Endothelial cell of umbilical vein (primary cell): ENCODE measurements at regions not wholly inside any gene's neighbourhood (a gene's known extent, or its start where the extent isn't known, plus 50 kb on each side); places are given as distances from the start of the nearest gene placed in this dataset.

ENCODE experiments used
- BruUV-seq: library from RNA; stranded (reverse); fragments of 400-500 nt; replicated peaks from 2 replicates; lab custom pipeline; 2021; lab: Mats Ljungman, UMichigan
- CTCF ChIA-PET: fragments of 300-600, 350-600 bp; sonication (Branson Sonifier 250); formaldehyde crosslinking; loops from one replicate; lab custom pipeline; 2021; ENCODE audit warnings: antibody characterized with exemption, inconsistent platforms; lab: Charles Lee
- POLR2A ChIA-PET: fragments of 300-600, 350-600 bp; sonication (Branson Sonifier 250); formaldehyde crosslinking; loops from one replicate; lab custom pipeline; 2021; ENCODE audit warnings: antibody characterized with exemption, inconsistent platforms; lab: Charles Lee
- DNase-seq: peaks from one replicate; pipeline ENCODE4 v3.0.0-alpha.2; 2011; ENCODE audit warnings: low read depth, low spot score
- FAIRE-seq: peaks from 2 replicates; lab custom pipeline; 2011; peaks lifted over from hg19 to GRCh38; lab: Jason Lieb, UNC
- H2AFZ ChIP-seq: 2 replicates; pipeline ENCODE4 v1.6.0; 2012; ENCODE audit warnings: low read depth, low read length, control low read depth, inconsistent platforms
- H3K27ac ChIP-seq: 2 replicates; pipeline ENCODE4 v1.5.1; 2011; ENCODE audit warnings: low read depth, mild to moderate bottlenecking, control low read depth, low read length, moderate library complexity; ENCODE audit not compliant: insufficient read depth
- H3K27me3 ChIP-seq, 2 experiments: 2 replicates each; pipeline versions ENCODE4 v1.6.0 to v1.6.1; 2011; ENCODE audit warnings: low read length in 2 of 2, mixed read lengths in 1 of 2; ENCODE audit not compliant: control insufficient read depth in 2 of 2, insufficient read depth in 2 of 2
- H3K36me3 ChIP-seq, 2 experiments: 2 replicates in 1 of 2; 3 replicates in 1 of 2; pipeline ENCODE4 v1.5.1; 2011; ENCODE audit warnings: low read length in 2 of 2, mild to moderate bottlenecking in 1 of 2, moderate library complexity in 1 of 2; ENCODE audit not compliant: control insufficient read depth in 2 of 2, insufficient read depth in 2 of 2; ENCODE audit errors: extremely low read depth in 1 of 2
- H3K4me1 ChIP-seq: 3 replicates; pipeline ENCODE4 v1.5.1; 2011; ENCODE audit warnings: mild to moderate bottlenecking, low read length; ENCODE audit not compliant: control insufficient read depth, insufficient read depth; ENCODE audit errors: extremely low read depth
- H3K4me2 ChIP-seq: 2 replicates; pipeline ENCODE4 v1.6.1; 2011; ENCODE audit warnings: low read length, control low read depth, mixed read lengths; ENCODE audit not compliant: insufficient read depth
- H3K4me3 ChIP-seq, 3 experiments: fragments of 200-600 bp in 1 of 3; sonication (generic), shearing (Covaris generic) in 1 of 3; replicated peaks in 1 of 3; 2 replicates each; pipeline ENCODE4 v1.5.1; 2011 to 2016; ENCODE audit warnings: control low read depth in 3 of 3, low read length in 3 of 3, mild to moderate bottlenecking in 2 of 3, inconsistent platforms in 1 of 3, low read depth in 1 of 3, moderate library complexity in 1 of 3; ENCODE audit not compliant: insufficient read depth in 1 of 3
- H3K79me2 ChIP-seq: 2 replicates; pipeline ENCODE4 v1.6.0; 2012; ENCODE audit warnings: low read length, inconsistent platforms; ENCODE audit not compliant: control insufficient read depth, insufficient read depth
- H3K9ac ChIP-seq: replicated peaks from 2 replicates; pipeline ENCODE3; 2011; ENCODE audit warnings: low read length, control low read depth; ENCODE audit not compliant: insufficient read depth; ENCODE audit errors: extremely low read depth
- H3K9me1 ChIP-seq: replicated peaks from 3 replicates; pipeline ENCODE4 v1.6.0; 2011; ENCODE audit warnings: mild to moderate bottlenecking, low read length; ENCODE audit not compliant: control insufficient read depth, insufficient read depth; ENCODE audit errors: extremely low read depth
- H3K9me3 ChIP-seq: replicated peaks from 2 replicates; pipeline ENCODE4 v1.5.1; 2012; ENCODE audit warnings: low read length, inconsistent platforms; ENCODE audit not compliant: control insufficient read depth, insufficient read depth
- H4K20me1 ChIP-seq: replicated peaks from 2 replicates; pipeline ENCODE3; 2011; ENCODE audit warnings: mild to moderate bottlenecking, low read length; ENCODE audit not compliant: control insufficient read depth, insufficient read depth; ENCODE audit errors: extremely low read depth
- GATA2 ChIP-seq: IDR thresholded peaks from 2 replicates; pipeline ENCODE4 v1.7.0; 2011; ENCODE audit warnings: low read depth, mild to moderate bottlenecking, moderate library complexity, mixed read lengths, low read length; ENCODE audit not compliant: insufficient read length, insufficient read depth
- JUN ChIP-seq: IDR thresholded peaks from 2 replicates; pipeline ENCODE4 v1.6.1; 2011; ENCODE audit warnings: borderline replicate concordance, low read depth; ENCODE audit not compliant: insufficient read length, insufficient read depth
- POLR2AphosphoS5 ChIP-seq: IDR thresholded peaks from 2 replicates; pipeline ENCODE4 v1.6.1; 2012; ENCODE audit warnings: low read depth, mild to moderate bottlenecking, control low read depth, low read length, moderate library complexity; ENCODE audit not compliant: insufficient read depth
- dilution Hi-C: fragments of 300-500 bp; cut with MboI; formaldehyde crosslinking; loops from one replicate; pipeline ENCODE4 v1.15.0; 2019; ENCODE audit warnings: low sequenced_read_pairs; ENCODE audit not compliant: extremely low pct_ligation_motif_present
- intact Hi-C: fragments of 100-400 bp; cut with micrococcal nuclease; formaldehyde crosslinking; loops from one replicate; pipeline ENCODE4 v1.10.0; 2022

DNA sequence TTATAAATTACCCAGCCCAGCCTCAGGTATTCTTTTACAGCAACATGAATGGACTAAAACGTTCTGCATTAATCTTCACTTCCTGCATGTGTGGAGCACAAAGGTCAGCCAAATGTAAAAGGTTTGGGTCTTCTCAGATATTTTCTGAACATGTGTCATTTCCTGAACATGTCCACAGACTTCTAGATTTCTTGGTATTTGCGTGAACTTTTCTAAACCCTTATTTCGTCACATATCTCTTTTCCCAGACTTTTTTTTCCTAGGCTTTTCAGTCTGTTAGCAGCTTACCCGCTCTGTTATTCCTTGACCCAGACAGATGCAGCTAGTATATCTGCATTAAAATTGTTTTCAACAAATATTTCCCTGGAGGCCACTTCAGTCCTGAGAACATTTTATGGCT, 57.3 kb upstream of the USP51 start:
- dilution Hi-C loops (no loop called here), intact Hi-C loops (loop anchor here (2.0 kb wide), 1 partner anchor 170 kb away; the partner anchor contains the start of gene RRAGB)
- ChIA-PET CTCF (interaction anchor here (0.8 to 1.7 kb wide), 3 partner anchors 11 to 171 kb away, joined by 3 to 5 read pairs (median 5); partner anchors contain the start of gene RRAGB), POLR2A (no interaction called here)
- FAIRE-seq (peak; percentile 85), DNase-seq (peak; percentile 50)
- Histone ChIP-seq H4K20me1 (no peaks in the 10 kb centered on the region), H3K36me3 (no peaks in the 10 kb centered on the region), H3K27me3 (no peaks in the 10 kb centered on the region), H3K79me2 (no peaks in the 10 kb centered on the region), H2AFZ (no peak overlapping the region), H3K4me3 (no peak overlapping the region), H3K4me2 (peak overlapping the region; percentile 62), H3K27ac (peak overlapping the region; percentile 55), H3K9me1 (no peaks in the 10 kb centered on the region), H3K9ac (peak overlapping the region; percentile 9), H3K9me3 (no peaks in the 10 kb centered on the region), H3K4me1 (peaks cover 21% of the 10 kb centered on the region)
- TF ChIP-seq POLR2AphosphoS5 (peak; percentile 24), JUN (peak; percentile 20), GATA2 (no peak)
- no TSS peak for BruUV-seq
